Natural killer cell (primary cell): ENCODE measurements at regions not wholly inside any gene's neighbourhood (a gene's known extent, or its start where the extent isn't known, plus 50 kb on each side); places are given as distances from the start of the nearest gene placed in this dataset.

ENCODE experiments used
- ATAC-seq, 3 donors: fragments of 150-1000 bp in 2 of 3; fragments of 200-7000 bp in 1 of 3; cut with Tn5 transposase; 1 replicate in 1 of 3; 2 replicates in 2 of 3; pipeline ENCODE4 v1.10.0; 2021; ENCODE audit warnings: mild to moderate bottlenecking in 2 of 3, moderate library complexity in 2 of 3
- DNase-seq, 2 donors: peaks; one replicate each; pipeline versions ENCODE4 v3.0.0 to v3.0.0-alpha.2; 2013 to 2021; ENCODE audit warnings: mixed read lengths in 1 of 2
- H3K27ac ChIP-seq: one replicate; pipeline ENCODE4 v1.5.1; 2013; ENCODE audit warnings: mild to moderate bottlenecking, low read length
- H3K27me3 ChIP-seq: one replicate; pipeline ENCODE4 v1.6.1; 2013; ENCODE audit warnings: low read length; ENCODE audit not compliant: control insufficient read depth, insufficient read depth
- H3K36me3 ChIP-seq: one replicate; pipeline ENCODE4 v1.6.1; 2013; ENCODE audit warnings: low read length; ENCODE audit not compliant: control insufficient read depth, insufficient read depth
- H3K4me1 ChIP-seq: one replicate; pipeline ENCODE4 v1.6.1; 2013; ENCODE audit warnings: low read length; ENCODE audit not compliant: control insufficient read depth, insufficient read depth
- H3K4me3 ChIP-seq: one replicate; pipeline ENCODE4 v1.5.1; 2013; ENCODE audit warnings: low read length
- H3K9me3 ChIP-seq: one replicate; pipeline ENCODE4 v1.6.1; 2013; ENCODE audit warnings: low read length; ENCODE audit not compliant: control insufficient read depth, insufficient read depth
- H3K27ac Mint-ChIP-seq, 2 donors: one replicate each; pipeline ENCODE4 v1.8.0; 2022; ENCODE audit warnings: mild to moderate bottlenecking in 2 of 2, mixed read lengths in 2 of 2, moderate library complexity in 1 of 2
- H3K27me3 Mint-ChIP-seq, 2 donors: one replicate each; pipeline ENCODE4 v1.8.0; 2022; ENCODE audit warnings: low read depth in 2 of 2, mixed read lengths in 2 of 2
- H3K36me3 Mint-ChIP-seq: one replicate; pipeline ENCODE4 v1.8.0; 2022; ENCODE audit warnings: mixed read lengths
- H3K4me1 Mint-ChIP-seq, 2 donors: one replicate each; pipeline ENCODE4 v1.8.0; 2022; ENCODE audit warnings: mixed read lengths in 2 of 2
- H3K4me3 Mint-ChIP-seq: one replicate; pipeline ENCODE4 v1.8.0; 2022; ENCODE audit warnings: mild to moderate bottlenecking, moderate library complexity, mixed read lengths
- H3K9me3 Mint-ChIP-seq, 2 donors: one replicate each; pipeline ENCODE4 v1.8.0; 2022; ENCODE audit warnings: mixed read lengths in 2 of 2
- WGBS: methylation state at CpG from one replicate; pipeline ENCODE4 v1.1.7; 2013; ENCODE audit warnings: missing lambda C conversion rate; ENCODE audit not compliant: insufficient coverage; 5-methylcytosine and 5-hydroxymethylcytosine counted together
- intact Hi-C: fragments of 100-400 bp; cut with micrococcal nuclease; formaldehyde crosslinking; loops from one replicate; pipeline ENCODE4 v1.14.2; 2022
- TF ChIP-seq, protein P1 (sequence below): fragments of 200-600 bp; IDR thresholded peaks from one replicate; pipeline ENCODE4 v1.8.0; 2022; ENCODE audit warnings: antibody characterized with exemption

DNA sequence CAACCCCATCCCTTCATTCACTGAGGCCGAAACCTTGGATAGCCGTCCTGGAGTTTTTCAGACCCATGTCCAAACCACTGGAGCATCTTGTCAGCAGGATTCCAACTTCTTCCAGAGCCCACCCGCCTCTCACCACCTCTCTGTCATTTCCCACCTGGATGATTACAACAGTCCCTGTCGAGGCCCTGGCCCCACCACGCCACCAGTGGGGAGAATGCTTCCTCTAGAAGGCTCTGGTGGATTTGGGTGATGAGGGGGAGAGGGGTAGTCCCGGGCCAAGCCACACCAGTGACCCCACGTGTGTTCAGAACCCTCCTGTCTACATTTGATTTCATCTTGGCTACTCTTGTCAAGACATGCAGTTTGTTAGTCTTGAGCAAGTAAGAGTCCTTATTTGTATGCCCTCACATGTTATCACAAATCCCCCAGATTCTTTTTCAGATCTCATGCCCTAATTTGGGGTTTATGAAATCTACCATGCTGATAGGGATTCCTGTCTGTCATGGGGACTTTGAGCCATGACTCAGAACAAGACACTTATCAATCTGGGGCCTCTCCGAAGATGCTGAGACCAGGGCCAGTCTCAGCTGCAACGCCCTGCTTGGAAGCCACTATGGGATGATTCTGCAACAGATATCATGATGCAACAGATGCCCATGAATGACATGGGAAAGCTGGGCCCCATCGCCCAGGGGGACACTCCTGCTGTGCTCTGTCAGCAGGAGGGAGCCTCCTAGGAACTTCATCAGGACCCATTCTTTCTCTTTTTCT is 186.1 kb downstream of the ZFP36L2 start:
- TF ChIP-seq, protein P1, sequence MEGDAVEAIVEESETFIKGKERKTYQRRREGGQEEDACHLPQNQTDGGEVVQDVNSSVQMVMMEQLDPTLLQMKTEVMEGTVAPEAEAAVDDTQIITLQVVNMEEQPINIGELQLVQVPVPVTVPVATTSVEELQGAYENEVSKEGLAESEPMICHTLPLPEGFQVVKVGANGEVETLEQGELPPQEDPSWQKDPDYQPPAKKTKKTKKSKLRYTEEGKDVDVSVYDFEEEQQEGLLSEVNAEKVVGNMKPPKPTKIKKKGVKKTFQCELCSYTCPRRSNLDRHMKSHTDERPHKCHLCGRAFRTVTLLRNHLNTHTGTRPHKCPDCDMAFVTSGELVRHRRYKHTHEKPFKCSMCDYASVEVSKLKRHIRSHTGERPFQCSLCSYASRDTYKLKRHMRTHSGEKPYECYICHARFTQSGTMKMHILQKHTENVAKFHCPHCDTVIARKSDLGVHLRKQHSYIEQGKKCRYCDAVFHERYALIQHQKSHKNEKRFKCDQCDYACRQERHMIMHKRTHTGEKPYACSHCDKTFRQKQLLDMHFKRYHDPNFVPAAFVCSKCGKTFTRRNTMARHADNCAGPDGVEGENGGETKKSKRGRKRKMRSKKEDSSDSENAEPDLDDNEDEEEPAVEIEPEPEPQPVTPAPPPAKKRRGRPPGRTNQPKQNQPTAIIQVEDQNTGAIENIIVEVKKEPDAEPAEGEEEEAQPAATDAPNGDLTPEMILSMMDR = no peak
- H3K36me3 Mint-ChIP-seq = no peaks in the 10 kb centered on the region
- WGBS = 82% methylated on average over 9 of the region's 10 CpGs
- ATAC-seq = peak in 1 of 3 donors; percentile 69
- H3K4me1 Mint-ChIP-seq = peaks cover 0 to 5% of the 10 kb centered on the region in 2 donors
- no peak overlapping the region for H3K4me3 Mint-ChIP-seq
- peak overlapping the region in 1 of 2 donors; percentile 36 for H3K27ac Mint-ChIP-seq
- no peak for DNase-seq
- H3K4me1 ChIP-seq = peaks cover 10% of the 10 kb centered on the region
- H3K9me3 Mint-ChIP-seq = no peaks in the 10 kb centered on the region
- H3K27me3 ChIP-seq = no peaks in the 10 kb centered on the region
- no peaks in the 10 kb centered on the region for H3K9me3 ChIP-seq
- no peaks in the 10 kb centered on the region for H3K36me3 ChIP-seq
- intact Hi-C loops = no loop called here
- H3K27ac ChIP-seq = no peak overlapping the region
- H3K27me3 Mint-ChIP-seq = peaks cover 0 to 2% of the 10 kb centered on the region in 2 donors
- H3K4me3 ChIP-seq = no peak overlapping the region

- Mint-ChIP-seq H3K27ac (peak overlapping the region in 1 of 2 donors; percentile 36), H3K9me3 (no peaks in the 10 kb centered on the region), H3K4me1 (peaks cover 0 to 5% of the 10 kb centered on the region in 2 donors), H3K27me3 (peaks cover 0 to 2% of the 10 kb centered on the region in 2 donors), H3K36me3 (no peaks in the 10 kb centered on the region), H3K4me3 (no peak overlapping the region)
- intact Hi-C loops = no loop called here
- DNase-seq = no peak
- Histone ChIP-seq H3K4me1 (peaks cover 10% of the 10 kb centered on the region), H3K27ac (no peak overlapping the region), H3K4me3 (no peak overlapping the region), H3K27me3 (no peaks in the 10 kb centered on the region), H3K9me3 (no peaks in the 10 kb centered on the region), H3K36me3 (no peaks in the 10 kb centered on the region)
- TF ChIP-seq, protein P1 = no peak
- WGBS = 44% methylated on average over 19 of the region's 21 CpGs
- ATAC-seq = no peak
Observed at GRCh38 chr2:43039376-43040080, 186.9 kb downstream of the ZFP36L2 start.

DNA sequence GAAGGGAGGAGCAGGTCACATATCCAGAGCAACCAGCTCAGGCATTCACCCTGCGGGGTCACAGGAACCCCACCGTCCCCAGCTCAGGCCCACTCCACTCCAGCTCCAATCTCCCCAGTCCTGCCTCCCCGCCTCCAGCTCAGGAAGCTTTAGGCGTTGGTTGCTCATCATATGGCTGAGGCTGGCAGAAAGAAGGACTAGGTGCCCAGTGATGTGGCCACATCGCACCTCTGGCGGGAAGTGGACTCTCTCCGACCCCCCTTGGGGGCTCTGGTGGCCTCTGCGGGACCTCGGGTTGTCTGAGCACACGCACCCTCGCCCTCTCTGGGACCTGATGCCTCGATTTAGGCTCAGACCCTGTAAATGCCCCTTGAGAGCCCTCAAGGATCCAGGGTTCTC is 187.7 kb downstream of the ZFP36L2 start:
- Mint-ChIP-seq H3K27me3 (peaks cover 0 to 2% of the 10 kb centered on the region in 2 donors), H3K4me3 (no peak overlapping the region), H3K4me1 (peaks cover 0 to 5% of the 10 kb centered on the region in 2 donors), H3K9me3 (no peaks in the 10 kb centered on the region), H3K36me3 (no peaks in the 10 kb centered on the region), H3K27ac (no peak overlapping the region)
- ATAC-seq = no peak
- Histone ChIP-seq H3K27me3 (no peaks in the 10 kb centered on the region), H3K36me3 (no peaks in the 10 kb centered on the region), H3K4me3 (no peak overlapping the region), H3K27ac (no peak overlapping the region), H3K4me1 (peaks cover 10% of the 10 kb centered on the region), H3K9me3 (no peaks in the 10 kb centered on the region)
- TF ChIP-seq, protein P1 = no peak
- DNase-seq = no peak
- intact Hi-C loops = no loop called here
- WGBS = 92% methylated on average over 12 of the region's 12 CpGs
